ENCODE measurements at regions not wholly inside any gene's neighbourhood (a gene's known extent, or its start where the extent isn't known, plus 50 kb on each side); places are given as distances from the start of the nearest gene placed in this dataset.

- H3K27ac Mint-ChIP-seq (ENCODE audit: unreplicated experiment), result peak overlapping the region; percentile 52
- no peaks in the 10 kb centered on the region for H3K36me3 Mint-ChIP-seq (ENCODE audit: low read depth)
- H3K4me3 Mint-ChIP-seq (ENCODE audit: unreplicated experiment), result no peak overlapping the region
- TF ChIP-seq CTCF (IDR thresholded peaks at IDR 0.05), result no peak
- peaks cover 11% of the 10 kb centered on the region for H3K9me3 Mint-ChIP-seq (ENCODE audit: low read depth)
- no peak for DNase-seq (ENCODE audit: low spot score)
- peaks cover 20% of the 10 kb centered on the region for H3K4me1 Mint-ChIP-seq (ENCODE audit: low read depth)
- H3K27me3 Mint-ChIP-seq (ENCODE audit: low read depth), result no peaks in the 10 kb centered on the region
These were observed 328.3 kb downstream of the TMEM167A start for GRCh38 chr5:82748688-82749460.

- peaks cover 20% of the 10 kb centered on the region for H3K4me1 Mint-ChIP-seq (ENCODE audit: low read depth)
- H3K27ac Mint-ChIP-seq (ENCODE audit: unreplicated experiment), result no peak overlapping the region
- H3K4me3 Mint-ChIP-seq (ENCODE audit: unreplicated experiment), result no peak overlapping the region
- no peak for TF ChIP-seq CTCF (IDR thresholded peaks at IDR 0.05)
- no peaks in the 10 kb centered on the region for H3K27me3 Mint-ChIP-seq (ENCODE audit: low read depth)
- H3K36me3 Mint-ChIP-seq (ENCODE audit: low read depth), result no peaks in the 10 kb centered on the region
- DNase-seq (ENCODE audit: low spot score), result no peak
- H3K9me3 Mint-ChIP-seq (ENCODE audit: low read depth), result peaks cover 11% of the 10 kb centered on the region
These were observed 329.2 kb downstream of the TMEM167A start for GRCh38 chr5:82747986-82748385.

GRCh38 chr5:82745016-82745415, 332.2 kb downstream of the TMEM167A start:
- no peaks in the 10 kb centered on the region for H3K9me3 Mint-ChIP-seq (ENCODE audit: low read depth)
- TF ChIP-seq CTCF (IDR thresholded peaks at IDR 0.05), result no peak
- no peaks in the 10 kb centered on the region for H3K27me3 Mint-ChIP-seq (ENCODE audit: low read depth)
- H3K4me3 Mint-ChIP-seq (ENCODE audit: unreplicated experiment), result no peak overlapping the region
- H3K36me3 Mint-ChIP-seq (ENCODE audit: low read depth), result no peaks in the 10 kb centered on the region
- DNase-seq (ENCODE audit: low spot score), result no peak
- no peak overlapping the region for H3K27ac Mint-ChIP-seq (ENCODE audit: unreplicated experiment)
- peaks cover 19% of the 10 kb centered on the region for H3K4me1 Mint-ChIP-seq (ENCODE audit: low read depth)

GRCh38 chr5:82738681-82739269, 338.4 kb downstream of the TMEM167A start:
- TF ChIP-seq CTCF (IDR thresholded peaks at IDR 0.05), result no peak
- Mint-ChIP-seq H3K4me3 (ENCODE audit: unreplicated experiment) (no peak overlapping the region), H3K36me3 (ENCODE audit: low read depth) (no peaks in the 10 kb centered on the region), H3K27ac (ENCODE audit: unreplicated experiment) (no peak overlapping the region), H3K9me3 (ENCODE audit: low read depth) (no peaks in the 10 kb centered on the region), H3K27me3 (ENCODE audit: low read depth) (no peaks in the 10 kb centered on the region), H3K4me1 (ENCODE audit: low read depth) (peaks cover 7% of the 10 kb centered on the region)
- no peak for DNase-seq (ENCODE audit: low spot score)

GRCh38 chr5:82735160-82735789, 341.9 kb downstream of the TMEM167A start:
- no peak for DNase-seq (ENCODE audit: low spot score)
- no peaks in the 10 kb centered on the region for H3K27me3 Mint-ChIP-seq (ENCODE audit: low read depth)
- H3K9me3 Mint-ChIP-seq (ENCODE audit: low read depth), result peaks cover 5% of the 10 kb centered on the region
- H3K36me3 Mint-ChIP-seq (ENCODE audit: low read depth), result no peaks in the 10 kb centered on the region
- no peak overlapping the region for H3K4me3 Mint-ChIP-seq (ENCODE audit: unreplicated experiment)
- H3K27ac Mint-ChIP-seq (ENCODE audit: unreplicated experiment), result no peak overlapping the region
- no peak for TF ChIP-seq CTCF (IDR thresholded peaks at IDR 0.05)
- H3K4me1 Mint-ChIP-seq (ENCODE audit: low read depth), result peaks cover 7% of the 10 kb centered on the region

All from chondrocyte (in vitro differentiated cells).